ENCODE measurements at regions not wholly inside any gene's neighbourhood (a gene's known extent, or its start where the extent isn't known, plus 50 kb on each side); places are given as distances from the start of the nearest gene placed in this dataset.

- no peak for DNase-seq (ENCODE audit: low read depth)
- no peak within 1 kb of the TSS for H3K4me3 ChIP-seq (ENCODE audit: low read depth, low read length)
- TF ChIP-seq CTCF (IDR thresholded peaks at IDR 0.05; ENCODE audit: insufficient read depth, low read length), result no peak
Measured at GRCh38 chr12:111034083-111034885, 113.9 kb upstream of the MYL2 start, which contains the start of gene CUX2. Gene CUX2, plus strand, starts transcription at chr12:111034165.

DNA sequence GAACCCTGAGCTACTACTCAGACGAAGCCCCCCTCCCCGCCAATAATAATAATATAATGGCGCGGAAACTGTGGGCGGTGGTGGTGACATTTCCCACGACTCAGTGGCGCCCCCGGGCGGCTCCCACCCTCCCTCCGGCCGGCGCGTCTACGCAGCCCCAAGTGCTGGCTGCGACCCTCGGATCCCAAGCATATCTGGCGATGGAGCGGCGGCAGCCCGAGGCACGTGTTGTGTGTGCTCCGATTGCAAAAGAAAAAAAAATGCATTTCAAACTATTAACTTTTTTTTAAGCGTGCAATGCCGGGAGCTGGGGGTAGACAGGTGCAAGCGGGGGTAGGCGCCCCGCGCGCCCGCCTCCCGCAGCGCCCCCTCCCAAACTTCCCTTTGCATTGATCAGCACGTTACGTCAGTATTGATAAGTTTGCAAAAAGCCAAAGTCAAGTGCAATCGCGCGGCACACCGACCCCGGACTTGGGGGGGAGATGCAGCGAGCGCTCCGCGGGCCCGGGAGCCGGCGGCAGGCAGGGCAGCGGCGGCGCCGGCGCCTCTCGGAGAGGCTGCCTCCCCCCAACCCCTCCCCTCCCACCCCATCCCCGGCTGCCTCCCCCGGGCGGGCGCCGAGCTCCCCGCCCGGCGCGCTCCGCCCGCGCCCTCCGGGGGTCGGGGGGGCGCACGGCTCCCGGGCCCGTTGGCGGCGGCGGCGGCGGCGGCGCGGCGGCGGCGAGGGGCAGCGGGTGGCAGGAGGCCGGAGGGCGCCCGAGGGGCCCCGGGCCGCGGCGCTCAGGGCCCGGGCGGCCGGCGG lies 113.1 kb upstream of the MYL2 start:
- no peak for TF ChIP-seq CTCF (IDR thresholded peaks at IDR 0.05; ENCODE audit: insufficient read depth, low read length)
- H3K4me3 ChIP-seq (ENCODE audit: low read depth, low read length), result no peak overlapping the region
- no peak for DNase-seq (ENCODE audit: low read depth)

- no peak for DNase-seq (ENCODE audit: low read depth)
- TF ChIP-seq CTCF (IDR thresholded peaks at IDR 0.05; ENCODE audit: insufficient read depth, low read length), result no peak
- H3K4me3 ChIP-seq (ENCODE audit: low read depth, low read length), result no peak overlapping the region
Measured at GRCh38 chr12:111032591-111032919, 112.2 kb upstream of the MYL2 start.

GRCh38 chr12:111031916-111032590 lies 111.7 kb upstream of the MYL2 start:
- TF ChIP-seq CTCF (IDR thresholded peaks at IDR 0.05; ENCODE audit: insufficient read depth, low read length), result no peak
- no peak for DNase-seq (ENCODE audit: low read depth)
- no peak overlapping the region for H3K4me3 ChIP-seq (ENCODE audit: low read depth, low read length)

GRCh38 chr12:111030800-111031199 lies 110.4 kb upstream of the MYL2 start:
- no peak for DNase-seq (ENCODE audit: low read depth)
- no peak overlapping the region for H3K4me3 ChIP-seq (ENCODE audit: low read depth, low read length)
- TF ChIP-seq CTCF (IDR thresholded peaks at IDR 0.05; ENCODE audit: insufficient read depth, low read length), result no peak

DNA sequence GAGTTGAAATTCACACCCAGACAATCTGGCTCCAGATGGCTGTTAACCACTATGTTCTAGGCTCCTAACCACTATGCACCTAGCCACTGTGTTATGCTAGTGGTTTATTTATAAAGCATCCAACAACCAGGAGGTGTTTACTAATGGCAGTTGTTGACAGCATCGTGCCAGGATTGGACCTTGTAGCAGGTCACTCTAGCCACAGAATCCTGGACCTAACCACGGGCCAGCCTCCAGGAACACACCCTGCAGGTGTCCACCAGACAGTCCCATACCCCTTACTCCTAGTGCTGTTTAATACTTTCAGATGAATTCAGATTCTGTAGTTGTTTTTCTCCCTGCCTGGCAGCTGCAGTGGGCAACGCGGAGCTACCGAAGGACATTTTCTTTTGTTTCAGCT lies 109.4 kb upstream of the MYL2 start:
- H3K4me3 ChIP-seq (ENCODE audit: low read depth, low read length), result no peak overlapping the region
- no peak for TF ChIP-seq CTCF (IDR thresholded peaks at IDR 0.05; ENCODE audit: insufficient read depth, low read length)
- DNase-seq (ENCODE audit: low read depth), result no peak

Data from fibroblast of the aortic adventitia (primary cell).